D721Med (cell line): ENCODE measurements at regions not wholly inside any gene's neighbourhood (a gene's known extent, or its start where the extent isn't known, plus 50 kb on each side); places are given as distances from the start of the nearest gene placed in this dataset.
"Not testable (repeated sequence)": the region's sequence is repeated elsewhere in the genome, so short reads cannot be mapped to it uniquely, and the experiment has no call there.

Experiments
- DNase-seq: peaks from one replicate; pipeline ENCODE4 v3.0.0; 2011; ENCODE audit warnings: low spot score; ENCODE audit not compliant: insufficient read length
- FAIRE-seq: peaks from 2 replicates; lab custom pipeline; 2011; peaks lifted over from hg19 to GRCh38; lab: Jason Lieb, UNC
- CTCF ChIP-seq: IDR thresholded peaks from 2 replicates; pipeline ENCODE4 v1.5.1; 2012; ENCODE audit warnings: mild to moderate bottlenecking, control low read depth; ENCODE audit not compliant: insufficient read depth; ENCODE audit errors: missing control alignments

- DNase-seq (no peak), FAIRE-seq (no peak)
- no peak for TF ChIP-seq CTCF
Observed at GRCh38 chr7:97439637-97440214, 292.2 kb upstream of the TAC1 start.

GRCh38 chr7:97446361-97446760 is 285.5 kb upstream of the TAC1 start:
- DNase-seq (no peak), FAIRE-seq (no peak)
- TF ChIP-seq CTCF = no peak

GRCh38 chr7:97449448-97449847 is 282.4 kb upstream of the TAC1 start:
- FAIRE-seq, DNase-seq: not testable (repeated sequence)

GRCh38 chr7:97450516-97450915 is 281.4 kb upstream of the TAC1 start:
- FAIRE-seq (no peak), DNase-seq (no peak)
- TF ChIP-seq CTCF = no peak

- no peak for TF ChIP-seq CTCF
Observed at GRCh38 chr7:97454636-97455035, 277.2 kb upstream of the TAC1 start.

GRCh38 chr7:97457054-97457453 is 274.8 kb upstream of the TAC1 start:
- TF ChIP-seq CTCF = no peak
- FAIRE-seq (no peak), DNase-seq (no peak)

More at GRCh38 chr7:97454636-97455035, 277.2 kb upstream of the TAC1 start:
- DNase-seq (no peak), FAIRE-seq (no peak)

- FAIRE-seq = no peak
- no peak for TF ChIP-seq CTCF
- no peak for DNase-seq
Observed at GRCh38 chr7:97460433-97460832, 271.5 kb upstream of the TAC1 start.

GRCh38 chr7:97461596-97461995 is 270.3 kb upstream of the TAC1 start:
- DNase-seq (no peak), FAIRE-seq (no peak)

More at GRCh38 chr7:97461596-97461995, 270.3 kb upstream of the TAC1 start:
- TF ChIP-seq CTCF = no peak
